HG03159 (cell line): ENCODE measurements at regions not wholly inside any gene's neighbourhood (a gene's known extent, or its start where the extent isn't known, plus 50 kb on each side); places are given as distances from the start of the nearest gene placed in this dataset.

ENCODE experiments used
- ATAC-seq: cut with Tn5 transposase; IDR thresholded peaks from one replicate; pipeline ENCODE4 v1.9.1; 2021; ENCODE audit warnings: mild to moderate bottlenecking, moderate library complexity; ENCODE audit not compliant: unreplicated experiment

GRCh38 chr1:173128742-173129141 lies 78.0 kb upstream of the TNFSF18 start:
- no peak for ATAC-seq

GRCh38 chr1:173127369-173128307 lies 76.9 kb upstream of the TNFSF18 start:
- no peak for ATAC-seq

GRCh38 chr1:173126421-173126820 lies 75.7 kb upstream of the TNFSF18 start:
- ATAC-seq: no peak

- no peak for ATAC-seq
Observed at GRCh38 chr1:173122958-173123852, 72.5 kb upstream of the TNFSF18 start.

- no peak for ATAC-seq
Observed at GRCh38 chr1:173122344-173122935, 71.7 kb upstream of the TNFSF18 start.

GRCh38 chr1:173118404-173118803 lies 67.7 kb upstream of the TNFSF18 start:
- ATAC-seq: no peak

GRCh38 chr1:173117761-173118160 lies 67.0 kb upstream of the TNFSF18 start:
- ATAC-seq: no peak

GRCh38 chr1:173117108-173117633 lies 66.4 kb upstream of the TNFSF18 start:
- ATAC-seq: no peak

GRCh38 chr1:173114346-173114745 lies 63.6 kb upstream of the TNFSF18 start:
- ATAC-seq: no peak

- no peak for ATAC-seq
Observed at GRCh38 chr1:173113015-173113741, 62.4 kb upstream of the TNFSF18 start.

- ATAC-seq: peak; percentile 99
Observed at GRCh38 chr1:173112129-173112528, 61.4 kb upstream of the TNFSF18 start.

GRCh38 chr1:173107696-173108095 lies 57.0 kb upstream of the TNFSF18 start:
- no peak for ATAC-seq

- no peak for ATAC-seq
Observed at GRCh38 chr1:173103006-173103405, 52.3 kb upstream of the TNFSF18 start.

GRCh38 chr1:173101589-173101988 lies 50.8 kb upstream of the TNFSF18 start:
- no peak for ATAC-seq

GRCh38 chr1:173100476-173101107 lies 49.9 kb upstream of the TNFSF18 start:
- ATAC-seq: no peak
